Transverse colon (tissue), 4 donors: ENCODE measurements at regions not wholly inside any gene's neighbourhood (a gene's known extent, or its start where the extent isn't known, plus 50 kb on each side); places are given as distances from the start of the nearest gene placed in this dataset.

Experiments used
- DNase-seq: peaks from one replicate; pipeline ENCODE4 v3.0.0-alpha.2; 2019
- H3K27ac ChIP-seq, 4 donors: fragments of 200-600 bp; sonication (generic); 2 replicates each; pipeline ENCODE4 v1.5.1; 2016 to 2018; ENCODE audit warnings: inconsistent platforms in 4 of 4
- H3K27me3 ChIP-seq: fragments of 200-600 bp; sonication (generic); 2 replicates; pipeline ENCODE4 v1.5.1; 2017; ENCODE audit warnings: inconsistent platforms
- H3K36me3 ChIP-seq, 4 donors: fragments of 200-600 bp; sonication (generic); 2 replicates each; pipeline ENCODE4 v1.5.1; 2017 to 2019; ENCODE audit warnings: inconsistent platforms in 4 of 4
- H3K4me1 ChIP-seq, 4 donors: fragments of 200-600 bp; sonication (generic); 2 replicates each; pipeline ENCODE4 v1.5.1; 2017 to 2020; ENCODE audit warnings: inconsistent platforms in 4 of 4
- H3K4me3 ChIP-seq, 4 donors: fragments of 200-600 bp; sonication (generic); 1 replicate in 1 of 4; 2 replicates in 3 of 4; pipeline versions ENCODE4 v1.5.1 to v1.6.1; 2017 to 2019; ENCODE audit warnings: inconsistent platforms in 4 of 4
- H3K9me3 ChIP-seq, 2 donors: fragments of 200-600 bp; sonication (generic); 2 replicates each; pipeline ENCODE4 v1.5.1; 2017 to 2019; ENCODE audit warnings: inconsistent platforms in 2 of 2
- EP300 ChIP-seq: sonication (generic); formaldehyde crosslinking; IDR thresholded peaks from one replicate; pipeline ENCODE4 v1.6.1; 2017; ENCODE audit warnings: antibody characterized with exemption, low read depth
- POLR2A ChIP-seq: fragments of 450-650 bp; IDR thresholded peaks from one replicate; pipeline ENCODE4 v1.6.1; 2016; ENCODE audit warnings: antibody characterized with exemption, mild to moderate bottlenecking, moderate library complexity
- POLR2AphosphoS5 ChIP-seq, 3 donors: sonication (generic); formaldehyde crosslinking; IDR thresholded peaks; one replicate each; pipeline ENCODE4 v1.6.1; 2016; ENCODE audit warnings: antibody characterized with exemption in 3 of 3
- WGBS, 2 donors: methylation state at CpG; one replicate each; pipeline ENCODE4 v1.1.5; 2018; ENCODE audit warnings: low coverage in 1 of 2; 5-methylcytosine and 5-hydroxymethylcytosine counted together
- in situ Hi-C, 4 donors: fragments of 200-750 bp; cut with MboI; loops; one replicate each; pipeline versions ENCODE4 v1.15.0 to v1.15.1; 2017; ENCODE audit warnings: low sequenced_read_pairs in 3 of 4, low pct_ligation_motif_present in 1 of 4, low pct_unique_long_range_greater_than_20kb in 1 of 4
- intact Hi-C: fragments of 100-400 bp; cut with DNase I; formaldehyde crosslinking; loops from one replicate; pipeline ENCODE4 v1.15.1; 2023; ENCODE audit warnings: low total_unique reads
- TF ChIP-seq, protein P1 (sequence below), 5 experiments: fragments of 200-600 bp in 3 of 5; fragments of 450-650 bp in 2 of 5; sonication (generic) in 3 of 5; IDR thresholded peaks; 1 replicate in 2 of 5; 2 replicates in 3 of 5; pipeline ENCODE4 v1.5.1; 2016 to 2017; ENCODE audit warnings: antibody characterized with exemption in 5 of 5, inconsistent platforms in 3 of 5, mild to moderate bottlenecking in 2 of 5, moderate library complexity in 1 of 5

- TF ChIP-seq, protein P1, sequence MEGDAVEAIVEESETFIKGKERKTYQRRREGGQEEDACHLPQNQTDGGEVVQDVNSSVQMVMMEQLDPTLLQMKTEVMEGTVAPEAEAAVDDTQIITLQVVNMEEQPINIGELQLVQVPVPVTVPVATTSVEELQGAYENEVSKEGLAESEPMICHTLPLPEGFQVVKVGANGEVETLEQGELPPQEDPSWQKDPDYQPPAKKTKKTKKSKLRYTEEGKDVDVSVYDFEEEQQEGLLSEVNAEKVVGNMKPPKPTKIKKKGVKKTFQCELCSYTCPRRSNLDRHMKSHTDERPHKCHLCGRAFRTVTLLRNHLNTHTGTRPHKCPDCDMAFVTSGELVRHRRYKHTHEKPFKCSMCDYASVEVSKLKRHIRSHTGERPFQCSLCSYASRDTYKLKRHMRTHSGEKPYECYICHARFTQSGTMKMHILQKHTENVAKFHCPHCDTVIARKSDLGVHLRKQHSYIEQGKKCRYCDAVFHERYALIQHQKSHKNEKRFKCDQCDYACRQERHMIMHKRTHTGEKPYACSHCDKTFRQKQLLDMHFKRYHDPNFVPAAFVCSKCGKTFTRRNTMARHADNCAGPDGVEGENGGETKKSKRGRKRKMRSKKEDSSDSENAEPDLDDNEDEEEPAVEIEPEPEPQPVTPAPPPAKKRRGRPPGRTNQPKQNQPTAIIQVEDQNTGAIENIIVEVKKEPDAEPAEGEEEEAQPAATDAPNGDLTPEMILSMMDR (IDR thresholded peaks at IDR 0.05): no peak
- TF ChIP-seq POLR2A (no peak), EP300 (no peak), POLR2AphosphoS5 (IDR thresholded peaks at IDR 0.05) (no peak)
- no peak overlapping the region for H3K4me3 ChIP-seq
- no peaks in the 10 kb centered on the region for H3K27me3 ChIP-seq
- H3K36me3 ChIP-seq: no peaks in the 10 kb centered on the region
- no peak overlapping the region for H3K27ac ChIP-seq
- H3K9me3 ChIP-seq: no peaks in the 10 kb centered on the region
- DNase-seq: no peak
- no peaks in the 10 kb centered on the region for H3K4me1 ChIP-seq
- intact Hi-C loops (no loop called here), in situ Hi-C loops (no loop called here)
- WGBS, 2 donors: 76 to 91% methylated on average over 1 to 2 of the region's 2 CpGs
Observed at GRCh38 chr18:64254399-64255093, 105.7 kb upstream of the LINC00305 start.

- 90% methylated on average over 2 of the region's 2 CpGs; no CpG with 5 or more reads in 1 of the 2 donors for WGBS, 2 donors
- Histone ChIP-seq H3K9me3 (no peaks in the 10 kb centered on the region), H3K27me3 (no peaks in the 10 kb centered on the region), H3K27ac (no peak overlapping the region), H3K36me3 (no peaks in the 10 kb centered on the region), H3K4me3 (no peak overlapping the region), H3K4me1 (no peaks in the 10 kb centered on the region)
- intact Hi-C loops: no loop called here
- no peak for DNase-seq
- in situ Hi-C loops: no loop called here
- no peak for TF ChIP-seq POLR2AphosphoS5 (IDR thresholded peaks at IDR 0.05)
- TF ChIP-seq, protein P1 (IDR thresholded peaks at IDR 0.05): no peak
- no peak for TF ChIP-seq EP300
- TF ChIP-seq POLR2A: no peak
Observed at GRCh38 chr18:64253873-64254272, 105.0 kb upstream of the LINC00305 start.

GRCh38 chr18:64253222-64253621 lies 104.3 kb upstream of the LINC00305 start:
- no peaks in the 10 kb centered on the region for H3K36me3 ChIP-seq
- intact Hi-C loops (no loop called here), in situ Hi-C loops (no loop called here)
- DNase-seq: no peak
- H3K27ac ChIP-seq: no peak overlapping the region
- H3K27me3 ChIP-seq: no peaks in the 10 kb centered on the region
- WGBS, 2 donors: 80 to 85% methylated on average over 3 to 4 of the region's 4 CpGs
- H3K4me1 ChIP-seq: no peaks in the 10 kb centered on the region
- TF ChIP-seq POLR2A (no peak), EP300 (no peak), POLR2AphosphoS5 (IDR thresholded peaks at IDR 0.05) (no peak)
- TF ChIP-seq, protein P1 (IDR thresholded peaks at IDR 0.05): no peak
- no peaks in the 10 kb centered on the region for H3K9me3 ChIP-seq
- no peak overlapping the region for H3K4me3 ChIP-seq

DNA sequence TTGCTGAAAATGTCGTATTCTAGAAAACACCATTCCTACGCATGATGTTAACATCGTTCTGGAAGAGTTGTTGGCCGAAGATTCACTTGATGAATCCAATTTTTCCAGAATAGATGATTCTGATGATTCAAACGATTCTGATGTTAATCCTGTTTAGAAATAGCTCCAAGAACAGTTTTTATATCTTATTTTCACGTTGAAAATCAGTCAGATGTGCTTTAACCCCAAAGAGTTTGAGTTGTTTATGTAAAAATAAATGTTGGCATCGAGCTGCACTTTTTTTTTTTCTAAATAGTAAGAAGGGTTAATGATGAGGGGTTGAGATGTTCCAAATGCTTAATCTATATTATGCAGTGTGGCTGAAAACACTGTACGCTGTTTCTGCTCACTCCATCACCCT lies 99.9 kb upstream of the LINC00305 start:
- no peak for DNase-seq
- 75 to 76% methylated on average over 8 of the region's 8 CpGs for WGBS, 2 donors
- Histone ChIP-seq H3K27me3 (no peaks in the 10 kb centered on the region), H3K9me3 (no peaks in the 10 kb centered on the region), H3K36me3 (no peaks in the 10 kb centered on the region), H3K4me1 (no peaks in the 10 kb centered on the region), H3K4me3 (no peak overlapping the region), H3K27ac (no peak overlapping the region)
- in situ Hi-C loops (no loop called here), intact Hi-C loops (no loop called here)
- TF ChIP-seq, protein P1 (IDR thresholded peaks at IDR 0.05): no peak
